Endometrial microvascular endothelial cells (primary cell): ENCODE measurements at regions not wholly inside any gene's neighbourhood (a gene's known extent, or its start where the extent isn't known, plus 50 kb on each side); places are given as distances from the start of the nearest gene placed in this dataset.

Source experiments
- in situ Hi-C: cut with HindIII; loops from 2 replicates; pipeline ENCODE4 v1.10.0; 2017; ENCODE audit warnings: low sequenced_read_pairs, low pct_unique_long_range_greater_than_20kb; ENCODE audit errors: inconsistent ontology term

DNA sequence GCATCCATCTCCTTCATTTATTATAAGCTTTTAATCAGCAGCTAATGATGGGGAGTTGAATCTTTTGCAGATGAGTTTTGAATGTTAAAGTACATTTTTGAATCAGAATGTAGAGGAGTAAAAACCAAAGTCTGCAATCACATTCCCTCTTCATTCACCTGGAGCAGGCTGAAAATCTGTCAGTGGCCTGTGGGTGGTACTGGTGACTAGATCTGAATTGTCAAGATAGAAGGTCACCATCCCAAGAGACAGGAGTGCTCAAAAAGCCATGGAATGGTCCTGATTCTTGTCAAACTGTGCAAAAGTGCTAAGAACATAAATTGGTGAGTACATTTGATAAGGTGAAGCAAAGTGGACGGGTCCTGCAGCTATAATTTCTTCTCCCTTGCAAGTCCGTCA, 881.3 kb upstream of the NR2F2 start:
- in situ Hi-C loops: no loop called here

DNA sequence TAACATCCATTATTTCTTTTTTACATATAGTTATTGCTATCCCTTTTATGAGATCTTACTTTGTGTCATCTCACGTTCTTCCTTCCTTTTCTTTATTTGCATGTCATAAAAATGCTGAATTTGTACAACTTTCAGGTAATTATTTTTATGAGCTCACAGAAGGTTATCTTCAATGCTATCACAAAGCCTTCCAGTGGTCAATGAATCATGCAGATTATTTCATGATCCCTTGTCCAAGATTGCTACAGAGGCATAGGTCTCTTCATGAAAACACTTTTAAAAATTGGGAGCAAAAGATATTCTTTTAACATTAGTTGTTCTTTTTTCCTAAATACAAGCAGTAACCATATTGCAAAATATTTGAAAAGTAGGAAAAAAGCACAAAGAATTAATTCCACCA, 880.1 kb upstream of the NR2F2 start:
- in situ Hi-C loops: loop anchor here (25.0 kb wide), 1 partner anchor 887 kb away; the partner anchor contains the start of gene NR2F2

DNA sequence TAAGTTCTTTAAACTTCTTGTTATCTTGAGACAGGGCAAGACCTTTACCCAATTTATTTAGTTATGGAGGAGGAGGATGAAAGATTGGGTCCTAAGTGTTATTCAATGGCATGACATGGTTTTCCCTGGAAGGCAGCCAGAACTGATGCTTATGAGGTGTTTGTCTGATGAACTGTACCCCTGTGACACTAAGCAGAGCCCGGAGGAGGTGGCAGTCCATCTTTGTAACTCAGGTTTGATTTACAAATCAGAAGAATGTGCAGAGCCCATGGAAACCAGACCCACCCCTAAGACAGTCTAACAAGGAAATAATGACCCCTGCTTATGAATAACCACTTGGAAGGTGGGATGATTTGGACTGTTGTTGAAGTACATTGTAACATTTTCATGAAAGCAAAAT, 878.6 kb upstream of the NR2F2 start:
- in situ Hi-C loops: loop anchor here (25.0 kb wide), 1 partner anchor 885 kb away; the partner anchor contains the start of gene NR2F2

DNA sequence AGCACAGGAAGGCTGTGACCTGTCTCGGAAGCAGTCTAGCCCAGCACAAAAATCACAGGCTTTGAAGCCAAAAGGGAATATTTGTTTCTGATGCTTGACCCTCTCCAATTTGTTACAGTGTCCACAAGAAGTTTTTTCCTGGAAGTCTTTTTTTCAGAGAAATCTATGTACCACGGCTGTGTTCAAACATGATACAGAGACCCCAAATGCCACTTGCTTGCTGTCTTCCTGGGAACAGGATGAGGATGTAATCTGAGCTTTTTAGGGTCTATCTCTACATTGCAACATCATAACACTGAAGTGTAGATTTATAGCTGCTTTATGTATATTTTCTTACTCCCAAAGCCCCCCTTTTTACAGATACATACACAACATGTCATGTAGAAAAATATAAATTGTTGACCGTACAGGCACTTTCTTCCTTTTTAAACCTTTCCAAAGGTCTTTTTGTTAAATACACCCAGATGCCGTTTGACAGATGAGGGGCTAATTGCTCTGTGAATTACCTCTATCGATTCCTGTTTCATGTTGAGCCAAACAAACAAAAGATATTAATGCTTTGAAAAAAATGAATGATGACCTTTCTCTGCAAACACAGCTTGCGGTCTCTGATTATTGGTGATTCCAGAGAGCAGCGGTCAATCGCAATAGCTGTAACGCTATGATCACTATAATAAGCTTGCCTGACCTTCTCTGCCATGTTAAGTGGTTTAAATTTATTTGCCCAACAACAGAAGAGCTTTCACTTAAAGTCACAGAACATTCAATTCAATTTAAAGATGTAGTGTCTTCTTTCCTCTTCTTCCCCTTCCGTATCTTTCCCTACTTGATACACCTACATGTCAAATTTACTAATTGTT, 875.9 kb upstream of the NR2F2 start:
- in situ Hi-C loops: loop anchor here (25.0 kb wide), 1 partner anchor 883 kb away; the partner anchor contains the start of gene NR2F2

DNA sequence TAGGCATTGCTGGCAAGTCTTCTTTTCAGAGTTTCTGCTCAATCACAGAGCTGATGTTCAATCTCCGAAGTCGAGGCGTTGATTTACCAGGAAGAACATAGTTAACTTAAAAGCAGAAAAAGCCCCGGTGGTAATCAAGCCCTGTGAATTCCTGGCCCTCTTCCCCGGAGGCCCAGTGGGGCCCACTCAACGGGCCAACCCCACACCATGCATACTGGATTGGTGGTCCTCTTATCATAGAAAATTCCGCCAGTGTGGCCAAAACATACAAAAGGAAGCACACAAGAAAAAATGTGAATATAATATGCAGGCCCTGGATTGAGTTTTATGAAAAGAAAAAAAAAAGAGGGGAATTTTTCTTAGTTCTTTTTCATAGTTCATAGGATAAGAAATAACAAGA, 873.0 kb upstream of the NR2F2 start:
- in situ Hi-C loops: loop anchor here (25.0 kb wide), 1 partner anchor 880 kb away; the partner anchor contains the start of gene NR2F2

DNA sequence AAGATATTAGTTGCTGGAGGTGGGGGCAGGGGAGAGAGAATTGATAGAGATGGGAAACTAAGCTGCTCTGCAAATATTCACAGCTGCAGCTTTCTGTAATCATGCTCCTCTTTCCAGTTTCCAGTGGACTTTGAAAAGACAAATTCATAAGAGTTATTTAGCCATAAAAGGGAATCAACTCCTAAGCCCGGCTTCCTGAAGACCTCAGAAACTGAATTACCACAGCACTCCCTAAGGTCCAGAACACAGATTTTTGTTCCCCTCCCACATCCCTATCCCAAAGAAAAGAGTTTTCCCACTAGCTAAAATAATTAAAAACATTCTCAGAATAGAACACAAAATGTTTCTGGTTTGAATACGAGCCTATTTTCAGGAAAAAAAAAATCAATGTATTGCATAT, 871.8 kb upstream of the NR2F2 start:
- in situ Hi-C loops: loop anchor here (25.0 kb wide), 1 partner anchor 879 kb away; the partner anchor contains the start of gene NR2F2

DNA sequence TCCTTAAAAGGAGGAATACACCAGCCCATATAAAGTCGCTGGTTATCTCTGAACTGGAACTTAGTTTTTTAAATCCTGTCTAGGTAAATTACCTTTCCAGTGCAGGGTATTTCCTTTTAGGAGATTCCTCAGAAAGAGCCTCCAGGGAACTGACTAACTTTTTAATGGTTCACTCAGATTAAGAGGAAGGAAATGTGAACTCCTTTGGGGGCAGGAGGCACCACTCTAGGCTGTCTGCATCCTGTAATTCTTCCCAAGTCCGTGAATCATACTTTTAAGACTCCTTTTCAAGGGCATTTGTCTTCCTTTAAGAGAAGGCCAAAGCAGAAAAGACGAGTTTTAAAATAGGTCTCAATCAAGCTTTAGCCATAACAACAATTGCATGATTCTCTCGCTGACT, 871.2 kb upstream of the NR2F2 start:
- in situ Hi-C loops: loop anchor here (25.0 kb wide), 1 partner anchor 878 kb away; the partner anchor contains the start of gene NR2F2

DNA sequence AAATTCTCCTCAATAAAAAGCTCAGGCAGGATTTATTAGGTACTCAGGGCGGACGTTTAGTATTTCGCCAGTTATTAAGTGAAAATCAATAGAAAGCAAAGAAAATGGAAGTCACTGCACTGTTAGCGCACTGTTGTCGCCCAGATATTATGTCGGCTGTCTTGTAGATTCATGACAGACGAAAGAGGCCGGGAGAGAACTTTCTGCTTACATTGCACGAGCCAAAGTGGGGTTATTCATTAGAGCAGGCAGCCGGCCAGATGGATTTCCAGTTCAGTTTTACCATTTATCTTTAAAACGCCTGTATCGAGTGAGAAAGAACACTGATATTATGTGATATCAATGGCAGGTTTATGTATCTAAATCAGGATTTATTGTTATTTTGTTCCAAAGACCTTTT, 866.0 kb upstream of the NR2F2 start:
- in situ Hi-C loops: loop anchor here (25.0 kb wide), 1 partner anchor 873 kb away; the partner anchor contains the start of gene NR2F2

DNA sequence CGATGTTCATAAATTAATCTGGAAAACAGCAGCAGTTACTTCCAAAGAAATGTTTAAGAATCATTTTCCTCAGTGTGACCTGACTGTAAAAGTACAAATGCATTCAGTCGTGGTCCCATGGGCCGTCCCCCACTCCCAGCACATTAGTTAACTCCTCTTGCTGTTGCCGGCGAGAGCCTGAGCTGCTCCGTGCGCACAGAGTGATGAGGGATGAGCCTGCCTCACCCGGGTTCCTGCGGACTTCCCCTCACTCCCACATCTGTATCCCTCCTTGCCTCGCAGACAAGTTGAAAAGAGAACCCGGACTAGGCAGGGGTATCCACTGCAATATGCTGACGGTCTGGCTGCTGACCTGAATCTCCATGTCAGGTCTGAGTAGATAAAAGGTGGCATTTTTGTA, 861.7 kb upstream of the NR2F2 start:
- in situ Hi-C loops: loop anchor here (25.0 kb wide), 1 partner anchor 868 kb away; the partner anchor contains the start of gene NR2F2

DNA sequence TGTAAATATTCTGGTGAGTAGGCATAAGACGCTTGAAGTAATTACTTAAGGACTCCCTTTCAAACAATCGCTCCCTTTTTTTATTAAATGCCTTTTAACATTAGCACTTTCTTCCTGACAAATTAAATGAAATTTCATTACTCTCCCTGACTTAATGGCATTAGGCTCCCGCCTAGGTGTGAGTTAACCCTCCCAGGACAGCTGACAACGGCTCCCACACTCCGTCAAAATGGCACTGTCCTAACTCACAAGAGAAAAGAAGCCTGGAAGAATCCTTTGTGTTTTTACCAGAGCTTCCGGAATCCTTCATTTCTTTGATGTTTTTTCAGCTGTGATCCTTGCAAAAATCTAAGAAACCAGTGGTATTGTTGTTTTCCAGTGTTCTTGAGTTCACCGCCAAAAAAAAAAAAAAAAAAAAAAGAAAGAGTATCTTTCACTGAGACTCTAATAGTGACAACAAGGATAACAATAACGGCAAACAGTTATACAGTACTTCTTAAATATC, 861.0 kb upstream of the NR2F2 start:
- in situ Hi-C loops: loop anchor here (25.0 kb wide), 1 partner anchor 868 kb away; the partner anchor contains the start of gene NR2F2

DNA sequence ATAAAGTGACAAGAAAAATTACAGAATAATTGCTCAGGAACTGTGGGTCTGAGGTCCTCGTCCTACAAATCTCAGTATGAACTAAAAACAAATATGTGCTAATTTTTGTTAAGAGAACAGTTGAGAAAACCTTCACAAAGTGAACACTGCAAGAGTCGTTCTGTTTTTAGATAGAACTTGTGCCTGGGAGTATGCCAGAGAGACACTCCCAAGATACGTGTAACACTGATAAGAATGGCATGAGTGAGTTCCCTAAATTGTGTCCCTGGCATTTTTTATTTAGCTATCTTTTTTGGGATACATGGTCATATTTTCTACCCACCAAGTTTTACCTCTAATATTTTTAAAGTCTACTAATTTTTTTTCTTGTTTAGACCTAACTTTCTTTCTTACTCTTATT, 860.0 kb upstream of the NR2F2 start:
- in situ Hi-C loops: loop anchor here (25.0 kb wide), 1 partner anchor 867 kb away; the partner anchor contains the start of gene NR2F2

DNA sequence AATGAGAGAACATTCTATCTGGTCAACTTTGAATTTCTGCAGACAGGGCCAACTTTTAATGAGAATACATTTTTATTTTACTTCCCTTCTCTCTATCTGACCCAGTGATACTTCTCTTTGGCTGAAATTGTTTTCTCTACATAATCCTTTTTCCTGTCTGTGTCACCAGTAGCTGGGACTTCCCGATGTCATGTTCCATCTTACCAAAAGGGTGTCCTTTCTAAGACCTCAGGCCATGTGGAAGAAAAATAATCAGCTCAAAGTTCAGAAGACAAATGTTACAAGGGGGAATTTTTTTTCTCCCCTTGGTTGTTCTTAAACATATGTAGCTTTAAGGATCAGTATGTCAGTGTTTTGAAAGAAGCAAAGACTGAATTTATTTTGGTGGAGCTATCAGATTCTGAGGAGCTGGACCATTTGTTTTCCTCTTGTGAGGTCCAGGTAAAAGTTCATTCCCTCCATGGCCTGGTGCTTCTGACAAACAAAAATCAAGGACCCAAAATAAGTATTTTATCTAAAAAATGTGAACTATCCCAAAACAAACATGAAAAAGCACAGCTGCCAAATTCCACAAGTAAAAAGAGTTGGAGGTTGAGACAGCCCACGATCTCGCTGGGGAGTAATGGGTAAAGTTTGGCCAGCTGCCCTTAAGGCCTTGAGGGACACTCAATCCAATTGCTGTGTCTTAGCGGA, 859.4 kb upstream of the NR2F2 start:
- in situ Hi-C loops: loop anchor here (25.0 kb wide), 1 partner anchor 866 kb away; the partner anchor contains the start of gene NR2F2

DNA sequence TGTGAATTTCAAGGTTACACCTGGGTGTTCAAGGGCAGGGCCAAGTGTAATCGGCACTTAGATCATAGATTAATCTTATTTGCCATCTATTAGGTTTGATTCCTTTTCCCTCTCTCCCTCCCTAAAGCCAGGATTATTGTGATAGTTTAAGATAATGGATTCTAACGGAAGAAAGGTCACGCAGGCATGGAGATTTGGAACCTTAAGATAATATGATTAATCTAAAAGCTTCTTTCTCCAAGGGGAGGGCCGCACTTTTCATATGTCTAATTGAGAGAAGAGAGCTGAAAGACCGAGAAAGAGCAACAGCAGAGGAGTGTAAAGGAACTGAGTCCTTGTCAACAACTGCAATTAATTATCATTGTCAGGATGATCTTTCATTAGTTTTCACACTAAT, 858.8 kb upstream of the NR2F2 start:
- in situ Hi-C loops: loop anchor here (25.0 kb wide), 1 partner anchor 866 kb away; the partner anchor contains the start of gene NR2F2

DNA sequence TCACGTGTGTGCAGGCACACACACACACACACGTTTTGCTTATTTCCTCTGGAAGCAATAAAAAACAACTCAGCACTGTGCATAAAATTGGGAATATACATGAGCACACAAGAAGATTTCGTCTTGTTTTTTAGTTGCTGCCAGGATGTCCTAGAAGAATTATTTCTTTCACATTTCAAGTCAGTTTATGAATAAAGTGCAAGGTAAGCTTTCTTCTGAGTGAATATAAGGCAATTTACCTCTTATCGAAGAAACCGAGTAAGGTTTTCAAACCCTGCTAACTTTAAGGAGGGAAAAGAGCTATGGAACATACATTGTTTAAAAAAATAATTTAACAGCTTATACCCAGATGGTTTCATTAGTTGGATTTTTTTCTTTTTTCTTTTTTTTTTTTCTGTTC, 855.4 kb upstream of the NR2F2 start:
- in situ Hi-C loops: no loop called here

DNA sequence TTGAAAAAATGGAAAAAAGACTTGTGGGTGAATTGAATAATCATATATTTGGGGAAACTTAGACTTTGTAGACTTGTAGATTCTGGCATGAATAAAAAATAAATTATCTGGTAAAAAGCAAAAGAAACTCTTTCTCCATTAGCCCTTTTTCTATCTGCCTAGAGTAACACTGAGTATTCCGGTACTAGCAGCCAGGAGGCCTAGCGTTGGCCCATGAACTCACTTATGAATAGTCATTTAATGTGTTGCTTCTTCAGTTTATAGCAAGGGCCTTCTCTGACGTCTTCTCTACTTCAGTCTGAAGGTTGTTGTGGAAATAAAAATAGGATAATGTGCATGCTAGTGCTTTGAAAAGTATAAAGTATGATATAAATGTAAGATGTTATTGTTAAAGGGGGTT, 851.2 kb upstream of the NR2F2 start:
- in situ Hi-C loops: no loop called here

DNA sequence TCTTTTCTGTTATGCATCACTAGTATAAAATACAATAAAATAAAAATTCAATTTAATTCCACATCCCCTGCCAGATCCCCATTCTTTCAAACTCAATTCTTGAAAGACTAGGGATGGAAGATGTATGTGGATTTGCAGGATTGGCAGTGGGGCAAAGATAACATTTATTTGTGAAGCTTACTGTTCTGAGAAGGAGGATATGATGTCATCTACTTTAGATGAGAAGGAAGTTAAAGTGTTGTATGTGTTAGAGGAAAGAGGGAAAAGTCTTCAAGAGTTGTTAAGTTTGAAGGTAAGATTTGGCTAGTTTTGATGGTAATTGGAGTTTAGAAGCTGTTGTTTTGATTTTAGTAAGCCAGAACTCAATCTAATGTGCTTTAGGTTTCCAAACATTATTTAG, 845.1 kb upstream of the NR2F2 start:
- in situ Hi-C loops: no loop called here

DNA sequence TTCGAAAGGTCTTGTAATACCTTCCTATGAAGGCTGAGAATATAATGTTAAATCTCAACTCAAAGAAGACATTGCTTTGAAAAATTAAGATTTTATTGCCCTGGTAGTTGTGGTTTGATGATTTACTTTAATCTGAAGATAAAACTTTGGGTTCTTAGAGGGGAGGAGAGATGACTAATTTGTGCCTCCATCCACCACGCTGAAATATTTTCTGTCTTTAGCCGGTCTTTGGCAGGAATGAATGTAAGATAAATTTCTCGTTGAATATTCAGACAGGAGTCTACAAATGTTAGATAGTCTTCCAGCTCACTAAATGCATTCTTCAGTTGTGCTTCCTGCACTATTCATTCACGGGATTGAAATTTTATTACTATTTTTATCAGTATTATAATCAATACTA, 844.3 kb upstream of the NR2F2 start:
- in situ Hi-C loops: no loop called here

DNA sequence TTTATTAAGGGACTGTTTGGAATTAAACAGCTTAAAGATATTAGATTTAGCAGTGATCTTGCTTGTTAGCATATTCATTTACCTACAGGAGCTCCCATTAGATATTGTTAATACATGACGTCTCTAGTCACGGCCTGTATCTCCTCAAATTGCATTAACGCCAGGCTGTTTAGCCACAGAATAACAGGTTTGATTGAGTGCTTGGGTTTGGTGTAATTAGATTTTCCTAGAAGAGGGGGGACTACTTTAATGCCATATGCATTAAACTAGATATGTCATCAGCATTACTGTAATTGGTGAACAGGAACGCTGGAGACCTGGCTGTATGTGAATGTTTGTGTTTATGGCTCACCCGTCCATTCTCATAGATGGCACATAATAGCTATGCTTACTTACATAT, 841.4 kb upstream of the NR2F2 start:
- in situ Hi-C loops: no loop called here

DNA sequence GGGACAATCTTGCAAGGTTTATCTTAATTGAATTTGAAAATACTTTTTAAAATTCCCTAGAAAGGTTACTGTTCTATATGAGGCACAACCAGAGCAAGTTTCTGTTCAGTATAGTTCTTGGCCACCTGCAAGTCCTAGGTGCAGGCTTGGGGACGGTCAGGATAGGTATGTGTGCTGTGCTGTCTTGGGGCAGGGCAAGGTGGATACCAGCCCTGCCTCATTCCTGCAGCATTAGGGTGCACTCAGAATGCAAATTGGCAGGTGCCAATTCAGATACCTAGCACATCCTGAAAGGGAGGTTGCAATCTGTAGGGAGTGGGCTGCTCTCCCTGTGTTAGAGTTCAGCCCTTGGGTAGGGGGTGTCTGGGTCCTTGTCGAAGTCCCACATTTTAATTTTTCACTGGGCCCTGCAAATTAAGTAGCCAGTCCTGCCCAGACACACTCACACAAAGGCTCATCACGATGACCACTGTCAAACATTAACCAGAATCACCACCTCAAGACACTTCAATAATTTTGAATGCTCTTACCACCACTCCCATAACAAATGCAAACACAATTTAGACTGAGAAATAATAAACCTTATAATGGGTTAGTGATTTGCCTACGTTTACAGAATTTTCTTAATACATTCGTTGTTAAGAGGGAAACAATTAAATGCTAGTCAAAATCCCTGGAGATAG, 838.0 kb upstream of the NR2F2 start:
- in situ Hi-C loops: no loop called here
